Hepatocyte (in vitro differentiated cells): ENCODE measurements at regions not wholly inside any gene's neighbourhood (a gene's known extent, or its start where the extent isn't known, plus 50 kb on each side); places are given as distances from the start of the nearest gene placed in this dataset.

ENCODE experiments used
- DNase-seq: peaks from one replicate; pipeline ENCODE4 v3.0.0-alpha.2; 2016; ENCODE audit warnings: low spot score
- H2AFZ ChIP-seq: fragments of 200-600 bp; sonication (generic); 2 replicates; pipeline ENCODE4 v1.6.0; 2016; ENCODE audit warnings: antibody characterized with exemption, mild to moderate bottlenecking
- H3K27ac ChIP-seq: fragments of 200-600 bp; sonication (generic); 2 replicates; pipeline ENCODE4 v1.5.1; 2016; ENCODE audit warnings: mild to moderate bottlenecking
- H3K27me3 ChIP-seq: fragments of 200-600 bp; sonication (generic); 2 replicates; pipeline ENCODE4 v1.6.1; 2016
- H3K36me3 ChIP-seq: fragments of 200-600 bp; sonication (generic); replicated peaks from 2 replicates; pipeline ENCODE4 v1.5.1; 2016; ENCODE audit warnings: low read depth; ENCODE audit not compliant: insufficient read depth
- H3K4me1 ChIP-seq: fragments of 200-600 bp; sonication (generic); 2 replicates; pipeline ENCODE4 v1.5.1; 2016; ENCODE audit warnings: mild to moderate bottlenecking, moderate library complexity; ENCODE audit not compliant: insufficient read depth
- H3K4me2 ChIP-seq: fragments of 200-600 bp; sonication (generic); 2 replicates; pipeline ENCODE4 v1.6.0; 2016
- H3K4me3 ChIP-seq: fragments of 200-600 bp; sonication (generic); 2 replicates; pipeline ENCODE4 v1.5.1; 2016; ENCODE audit warnings: mild to moderate bottlenecking
- H3K79me2 ChIP-seq: fragments of 200-600 bp; sonication (generic); 2 replicates; pipeline ENCODE4 v1.6.0; 2017; ENCODE audit warnings: mild to moderate bottlenecking
- H3K9me2 ChIP-seq: fragments of 200-600 bp; sonication (generic); replicated peaks from 2 replicates; pipeline ENCODE4 v1.6.0; 2017; ENCODE audit warnings: mild to moderate bottlenecking; ENCODE audit not compliant: insufficient read depth
- H3K9me3 ChIP-seq: fragments of 200-600 bp; sonication (generic); 2 replicates; pipeline ENCODE4 v1.5.1; 2016; ENCODE audit warnings: low read depth, mild to moderate bottlenecking
- H4K20me1 ChIP-seq: fragments of 200-600 bp; sonication (generic); 2 replicates; pipeline ENCODE4 v1.6.0; 2016; ENCODE audit warnings: mild to moderate bottlenecking; ENCODE audit not compliant: insufficient read depth, poor library complexity, severe bottlenecking
- EZH2 ChIP-seq: fragments of 200-600 bp; sonication (generic); IDR thresholded peaks from 2 replicates; pipeline ENCODE4 v1.6.1; 2016; ENCODE audit warnings: antibody characterized with exemption, mild to moderate bottlenecking, borderline replicate concordance
- EZH2phosphoT487 ChIP-seq: fragments of 200-600 bp; sonication (generic); IDR thresholded peaks from one replicate; pipeline ENCODE4 v1.6.1; 2018; ENCODE audit warnings: antibody characterized with exemption, mild to moderate bottlenecking, low read depth, moderate library complexity; ENCODE audit not compliant: unreplicated experiment, severe bottlenecking
- WGBS: methylation state at CpG from one replicate; pipeline ENCODE4 v1.1.6; 2016; ENCODE audit warnings: low lambda C conversion rate; ENCODE audit errors: missing lambda C conversion rate; 5-methylcytosine and 5-hydroxymethylcytosine counted together
- TF ChIP-seq, protein P1 (sequence below): fragments of 200-600 bp; sonication (generic); IDR thresholded peaks from 2 replicates; pipeline ENCODE4 v1.5.1; 2016; ENCODE audit warnings: antibody characterized with exemption, mild to moderate bottlenecking; ENCODE audit not compliant: poor library complexity

DNA sequence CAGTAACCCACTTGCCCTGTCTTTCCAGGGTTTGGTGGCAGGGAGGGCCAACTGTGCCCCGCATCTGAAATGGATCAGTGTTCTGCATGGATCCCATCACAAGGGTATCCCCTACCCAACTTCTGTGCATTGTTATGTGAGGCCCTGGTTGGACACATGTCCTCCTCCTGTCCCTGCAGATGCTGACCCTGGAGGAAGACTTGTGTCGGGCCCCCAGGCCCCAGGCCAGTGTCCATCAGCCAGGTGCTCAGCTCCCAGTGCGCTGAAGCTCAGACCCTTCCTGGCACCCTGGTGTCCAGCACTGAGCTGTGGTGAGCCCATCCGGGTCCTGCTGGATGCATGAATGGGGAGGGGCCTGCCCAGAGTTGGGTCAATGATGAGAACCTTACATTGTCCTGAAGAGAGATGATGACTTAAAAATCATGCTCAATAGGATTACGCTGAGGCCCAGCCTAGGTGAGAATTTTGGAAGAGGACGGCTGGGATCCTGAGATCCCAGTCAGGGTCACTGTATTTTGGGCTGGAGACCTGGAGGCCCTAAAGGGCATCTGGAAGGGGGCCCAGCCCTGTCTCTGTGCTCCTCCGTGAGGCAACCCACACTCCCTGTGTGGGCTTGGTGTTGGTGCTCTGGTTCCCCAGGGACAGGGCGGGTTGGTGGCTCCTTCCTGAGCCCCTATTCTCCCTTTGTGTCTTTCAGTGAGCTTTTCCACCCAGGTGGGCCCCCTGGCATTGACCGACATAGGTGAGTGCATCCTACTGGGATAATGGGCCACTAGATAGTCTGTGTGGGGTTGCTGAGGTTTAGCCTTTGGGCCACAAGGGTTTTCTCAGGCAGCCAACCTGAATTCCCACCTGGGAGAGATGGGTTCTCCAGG, 199.1 kb downstream of the UBE3A start:
- H3K27me3 ChIP-seq: no peaks in the 10 kb centered on the region
- DNase-seq: no peak
- no peak overlapping the region for H2AFZ ChIP-seq
- H3K9me2 ChIP-seq: no peaks in the 10 kb centered on the region
- no peak overlapping the region for H3K4me2 ChIP-seq
- TF ChIP-seq, protein P1, sequence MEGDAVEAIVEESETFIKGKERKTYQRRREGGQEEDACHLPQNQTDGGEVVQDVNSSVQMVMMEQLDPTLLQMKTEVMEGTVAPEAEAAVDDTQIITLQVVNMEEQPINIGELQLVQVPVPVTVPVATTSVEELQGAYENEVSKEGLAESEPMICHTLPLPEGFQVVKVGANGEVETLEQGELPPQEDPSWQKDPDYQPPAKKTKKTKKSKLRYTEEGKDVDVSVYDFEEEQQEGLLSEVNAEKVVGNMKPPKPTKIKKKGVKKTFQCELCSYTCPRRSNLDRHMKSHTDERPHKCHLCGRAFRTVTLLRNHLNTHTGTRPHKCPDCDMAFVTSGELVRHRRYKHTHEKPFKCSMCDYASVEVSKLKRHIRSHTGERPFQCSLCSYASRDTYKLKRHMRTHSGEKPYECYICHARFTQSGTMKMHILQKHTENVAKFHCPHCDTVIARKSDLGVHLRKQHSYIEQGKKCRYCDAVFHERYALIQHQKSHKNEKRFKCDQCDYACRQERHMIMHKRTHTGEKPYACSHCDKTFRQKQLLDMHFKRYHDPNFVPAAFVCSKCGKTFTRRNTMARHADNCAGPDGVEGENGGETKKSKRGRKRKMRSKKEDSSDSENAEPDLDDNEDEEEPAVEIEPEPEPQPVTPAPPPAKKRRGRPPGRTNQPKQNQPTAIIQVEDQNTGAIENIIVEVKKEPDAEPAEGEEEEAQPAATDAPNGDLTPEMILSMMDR: no peak
- TF ChIP-seq EZH2 (no peak), EZH2phosphoT487 (no peak)
- H4K20me1 ChIP-seq: no peaks in the 10 kb centered on the region
- no peaks in the 10 kb centered on the region for H3K4me1 ChIP-seq
- no peak overlapping the region for H3K27ac ChIP-seq
- H3K79me2 ChIP-seq: no peaks in the 10 kb centered on the region
- H3K36me3 ChIP-seq: no peaks in the 10 kb centered on the region
- 86% methylated on average over 9 of the region's 9 CpGs for WGBS
- H3K9me3 ChIP-seq: no peaks in the 10 kb centered on the region
- no peak overlapping the region for H3K4me3 ChIP-seq

DNA sequence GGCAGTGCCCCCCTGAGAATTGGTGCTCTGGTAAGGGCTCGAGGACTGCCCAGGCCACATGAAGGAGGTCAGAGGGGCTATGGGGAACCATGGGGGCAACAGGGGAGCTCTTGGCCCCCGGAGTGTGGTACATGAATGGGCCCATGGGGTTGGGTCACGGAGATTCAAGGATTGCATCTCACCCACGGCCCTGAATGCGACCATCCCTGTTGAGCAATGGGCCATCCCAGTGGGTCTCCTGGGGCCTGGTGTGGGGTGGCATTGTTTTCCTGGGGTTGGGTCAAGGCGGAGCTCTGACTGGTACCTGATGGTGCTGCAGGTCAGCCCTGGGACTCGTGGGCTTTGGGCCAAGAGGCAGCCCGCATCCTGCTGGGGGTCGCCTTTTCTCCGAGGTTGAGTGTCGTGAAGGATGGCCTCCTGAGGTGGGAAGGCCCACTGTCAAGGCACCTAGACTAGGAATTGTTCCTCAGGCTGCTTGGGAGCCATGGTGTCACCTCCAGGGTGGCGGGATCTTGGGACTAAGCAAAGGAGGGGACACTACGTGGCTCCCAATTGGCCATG, 198.3 kb downstream of the UBE3A start:
- no peak overlapping the region for H3K27ac ChIP-seq
- TF ChIP-seq, protein P1: no peak
- TF ChIP-seq EZH2: no peak
- no peak for TF ChIP-seq EZH2phosphoT487
- no peak overlapping the region for H2AFZ ChIP-seq
- H3K4me1 ChIP-seq: no peaks in the 10 kb centered on the region
- H3K79me2 ChIP-seq: no peaks in the 10 kb centered on the region
- H3K9me2 ChIP-seq: no peaks in the 10 kb centered on the region
- H3K4me3 ChIP-seq: no peak overlapping the region
- H3K9me3 ChIP-seq: no peaks in the 10 kb centered on the region
- no peak overlapping the region for H3K4me2 ChIP-seq
- WGBS: 77% methylated on average over 12 of the region's 13 CpGs
- no peaks in the 10 kb centered on the region for H3K27me3 ChIP-seq
- no peaks in the 10 kb centered on the region for H4K20me1 ChIP-seq
- H3K36me3 ChIP-seq: no peaks in the 10 kb centered on the region
- no peak for DNase-seq

DNA sequence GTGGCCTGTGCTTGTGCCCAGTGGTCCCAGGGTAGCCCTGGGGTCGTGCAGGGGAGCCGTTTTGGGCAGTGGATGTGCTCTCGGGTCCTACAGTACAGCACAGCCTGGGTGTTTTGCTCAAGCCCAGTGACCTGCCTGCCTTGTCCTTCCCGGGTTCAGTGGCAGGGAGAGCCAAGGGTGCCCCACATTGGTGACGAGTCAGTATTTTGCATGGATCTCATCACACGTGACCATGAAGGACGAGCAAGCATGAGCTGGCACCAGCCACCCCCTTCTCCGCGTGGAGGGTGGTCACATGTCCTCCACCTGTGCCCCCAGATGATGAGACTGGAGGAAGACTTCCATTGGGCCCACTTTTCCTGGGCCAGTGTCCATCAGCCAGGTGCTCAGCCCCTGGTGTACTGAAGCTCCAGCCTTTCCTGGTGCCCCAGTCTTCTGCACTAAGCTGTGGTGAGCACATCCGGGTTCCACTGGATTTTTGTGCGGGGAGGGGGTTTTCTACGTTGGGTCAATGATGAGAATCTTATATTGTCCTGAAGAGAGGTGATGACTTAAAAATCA, 197.5 kb downstream of the UBE3A start:
- H3K4me3 ChIP-seq: no peak overlapping the region
- H3K27ac ChIP-seq: no peak overlapping the region
- H3K9me3 ChIP-seq: no peaks in the 10 kb centered on the region
- 81% methylated on average over 12 of the region's 12 CpGs for WGBS
- no peaks in the 10 kb centered on the region for H3K4me1 ChIP-seq
- no peak overlapping the region for H3K4me2 ChIP-seq
- TF ChIP-seq, protein P1: no peak
- TF ChIP-seq EZH2phosphoT487 (no peak), EZH2 (no peak)
- no peaks in the 10 kb centered on the region for H4K20me1 ChIP-seq
- no peaks in the 10 kb centered on the region for H3K79me2 ChIP-seq
- H3K36me3 ChIP-seq: no peaks in the 10 kb centered on the region
- H3K9me2 ChIP-seq: no peaks in the 10 kb centered on the region
- H2AFZ ChIP-seq: no peak overlapping the region
- no peak for DNase-seq
- no peaks in the 10 kb centered on the region for H3K27me3 ChIP-seq
